ENCODE measurements at regions not wholly inside any gene's neighbourhood (a gene's known extent, or its start where the extent isn't known, plus 50 kb on each side); places are given as distances from the start of the nearest gene placed in this dataset.

DNA sequence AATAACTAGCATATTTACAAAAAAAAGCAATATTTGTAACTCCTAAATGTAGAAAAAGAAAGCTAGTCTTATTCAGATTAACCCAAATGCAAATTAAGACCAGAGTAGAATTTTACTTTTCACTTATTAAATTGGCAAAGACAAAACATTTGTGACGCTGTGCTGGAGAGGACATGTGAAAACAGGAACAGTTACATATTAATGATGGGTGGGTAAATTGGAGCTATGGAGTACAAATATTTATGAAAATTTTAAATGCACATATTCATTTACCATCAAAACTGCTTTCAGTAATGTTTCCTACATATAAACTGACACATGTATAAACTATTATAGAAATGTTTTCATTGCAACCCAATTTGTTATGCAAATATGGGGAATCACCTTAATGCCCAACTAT lies 278.9 kb upstream of the POU1F1 start:
- no peaks in the 10 kb centered on the region for H4K20me1 ChIP-seq (ENCODE audit: insufficient read depth, low read length)
- no peak for DNase-seq (ENCODE audit: low spot score)
- no peak for FAIRE-seq
- ChIA-PET CTCF (ENCODE audit: low intra/inter-chr PET ratio, low total read pairs) (no interaction called here), POLR2A (no interaction called here)
- ATAC-seq: no peak
- H3K27me3 ChIP-seq (ENCODE audit: control insufficient read depth in 1 of 2, insufficient read depth in 2 of 2, low read length in 2 of 2): no peaks in the 10 kb centered on the region
- no TSS peak for BruUV-seq (replicated peaks)
- no peaks in the 10 kb centered on the region for H3K79me2 ChIP-seq (ENCODE audit: insufficient read depth, low read length)
- no peaks in the 10 kb centered on the region for H3K9me3 ChIP-seq (ENCODE audit: low read length)
- WGBS (ENCODE audit: low lambda C conversion rate): 51% methylated on average over 1 of the region's 1 CpG
- H3K4me1 ChIP-seq (ENCODE audit: insufficient read depth, low read length): no peaks in the 10 kb centered on the region
- H3K4me3 ChIP-seq (replicated peaks in 1 of 3; ENCODE audit: insufficient read depth in 1 of 3, low read depth in 2 of 3, low read length in 3 of 3): no peak overlapping the region
- no peak overlapping the region for H2AFZ ChIP-seq (ENCODE audit: low read length)
- no peak overlapping the region for H3K27ac ChIP-seq (ENCODE audit: extremely low read length, insufficient read depth, low read length)
- H3K9ac ChIP-seq (ENCODE audit: insufficient read depth, low read depth, low read length): no peak overlapping the region
- in situ Hi-C loops (cut with HindIII; ENCODE audit: extremely low pct_ligation_motif_present, low pct_unique_long_range_greater_than_20kb): no loop called here
- H3K36me3 ChIP-seq (replicated peaks in 1 of 2; ENCODE audit: control insufficient read depth in 1 of 2, insufficient read depth in 2 of 2, low read length in 2 of 2): no peaks in the 10 kb centered on the region
- no peak overlapping the region for H3K4me2 ChIP-seq (ENCODE audit: low read depth, low read length)
- TF ChIP-seq, protein P1, sequence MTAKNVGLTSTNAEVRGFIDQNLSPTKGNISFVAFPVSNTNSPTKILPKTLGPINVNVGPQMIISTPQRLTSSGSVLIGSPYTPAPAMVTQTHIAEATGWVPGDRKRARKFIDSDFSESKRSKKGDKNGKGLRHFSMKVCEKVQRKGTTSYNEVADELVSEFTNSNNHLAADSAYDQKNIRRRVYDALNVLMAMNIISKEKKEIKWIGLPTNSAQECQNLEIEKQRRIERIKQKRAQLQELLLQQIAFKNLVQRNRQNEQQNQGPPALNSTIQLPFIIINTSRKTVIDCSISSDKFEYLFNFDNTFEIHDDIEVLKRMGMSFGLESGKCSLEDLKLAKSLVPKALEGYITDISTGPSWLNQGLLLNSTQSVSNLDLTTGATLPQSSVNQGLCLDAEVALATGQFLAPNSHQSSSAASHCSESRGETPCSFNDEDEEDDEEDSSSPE (CRISPR knock-in tag; IDR thresholded peaks at IDR 0.05): no peak
- TF ChIP-seq XBP1 (CRISPR knock-in tag; IDR thresholded peaks at IDR 0.05) (no peak), ZNF124 (CRISPR knock-in tag; IDR thresholded peaks at IDR 0.05) (no peak), ZNF441 (CRISPR knock-in tag; IDR thresholded peaks at IDR 0.05; ENCODE audit: borderline replicate concordance) (no peak), HNRNPK (IDR thresholded peaks at IDR 0.05; ENCODE audit: low read depth, low read length, poor library complexity, severe bottlenecking) (no peak), ZNF713 (CRISPR knock-in tag; IDR thresholded peaks at IDR 0.05) (no peak), HOXD1 (CRISPR knock-in tag; IDR thresholded peaks at IDR 0.05) (no peak), GTF2F1 (IDR thresholded peaks at IDR 0.05; ENCODE audit: low read length) (no peak), ZNF431 (CRISPR knock-in tag; IDR thresholded peaks at IDR 0.05; ENCODE audit: borderline replicate concordance, low read depth) (no peak), ZNF296 (CRISPR knock-in tag; conservative IDR thresholded peaks at IDR 0.05) (no peak), ZNF121 (CRISPR knock-in tag; IDR thresholded peaks at IDR 0.05) (no peak), SALL1 (CRISPR knock-in tag; IDR thresholded peaks at IDR 0.05) (no peak), CCDC6 (CRISPR knock-in tag; IDR thresholded peaks at IDR 0.05) (no peak), ZNF749 (CRISPR knock-in tag; IDR thresholded peaks at IDR 0.05; ENCODE audit: borderline replicate concordance) (no peak), ZNF7 (CRISPR knock-in tag; IDR thresholded peaks at IDR 0.05) (no peak)
- TF ChIP-seq, protein P2, sequence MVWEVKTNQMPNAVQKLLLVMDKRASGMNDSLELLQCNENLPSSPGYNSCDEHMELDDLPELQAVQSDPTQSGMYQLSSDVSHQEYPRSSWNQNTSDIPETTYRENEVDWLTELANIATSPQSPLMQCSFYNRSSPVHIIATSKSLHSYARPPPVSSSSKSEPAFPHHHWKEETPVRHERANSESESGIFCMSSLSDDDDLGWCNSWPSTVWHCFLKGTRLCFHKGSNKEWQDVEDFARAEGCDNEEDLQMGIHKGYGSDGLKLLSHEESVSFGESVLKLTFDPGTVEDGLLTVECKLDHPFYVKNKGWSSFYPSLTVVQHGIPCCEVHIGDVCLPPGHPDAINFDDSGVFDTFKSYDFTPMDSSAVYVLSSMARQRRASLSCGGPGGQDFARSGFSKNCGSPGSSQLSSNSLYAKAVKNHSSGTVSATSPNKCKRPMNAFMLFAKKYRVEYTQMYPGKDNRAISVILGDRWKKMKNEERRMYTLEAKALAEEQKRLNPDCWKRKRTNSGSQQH (CRISPR knock-in tag; IDR thresholded peaks at IDR 0.05; ENCODE audit: low read depth): no peak
- intact Hi-C loops (cut with micrococcal nuclease; ENCODE audit: unreplicated experiment): no loop called here

All from HepG2 (cell line).